SKM-1 treated with dmso at 0.1 percent for 144 hours (cell line): ENCODE measurements at regions not wholly inside any gene's neighbourhood (a gene's known extent, or its start where the extent isn't known, plus 50 kb on each side); places are given as distances from the start of the nearest gene placed in this dataset.

Source experiments
- DNase-seq: peaks from one replicate; lab custom pipeline; 2025; ENCODE audit not compliant: unreplicated experiment; lab: John Stamatoyannopoulos, UW

DNA sequence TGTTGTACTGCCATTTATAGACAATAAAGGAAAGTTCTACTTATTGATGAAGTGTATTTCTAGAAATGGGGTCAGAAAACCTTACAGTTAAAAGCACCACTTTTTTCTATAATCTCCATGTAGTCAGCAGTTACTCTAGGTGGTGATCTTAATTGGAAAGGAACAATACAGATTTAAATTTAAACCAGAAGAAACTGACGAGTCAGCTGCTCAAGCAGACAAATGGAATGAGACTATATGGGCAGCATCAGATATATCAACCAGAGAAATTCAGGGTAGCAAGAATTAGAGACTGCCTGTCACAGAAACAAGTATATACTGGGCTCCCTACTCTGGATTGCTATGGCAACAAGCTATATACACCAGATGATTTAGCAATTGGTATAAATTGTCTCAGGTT is 99.6 kb upstream of the SCG2 start:
- no peak for DNase-seq

DNA sequence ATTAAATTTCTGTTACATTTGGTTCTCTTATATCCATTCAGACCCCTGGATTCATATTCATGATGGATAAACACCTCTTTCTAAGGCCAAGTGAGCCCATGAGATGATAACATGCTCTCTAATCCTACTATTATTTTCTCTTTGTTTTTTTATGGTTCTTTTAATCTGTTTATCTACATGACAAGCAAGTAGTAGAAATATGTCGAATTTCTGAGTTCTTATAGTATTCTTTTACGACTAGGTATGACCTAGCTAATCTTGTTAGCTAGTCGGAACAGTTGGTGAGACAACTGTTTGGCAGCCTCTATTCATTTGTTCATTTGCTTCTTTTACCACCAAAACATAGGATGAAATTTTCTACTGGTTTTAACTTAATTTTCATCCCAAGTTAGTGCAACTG is 98.1 kb upstream of the SCG2 start:
- no peak for DNase-seq

DNA sequence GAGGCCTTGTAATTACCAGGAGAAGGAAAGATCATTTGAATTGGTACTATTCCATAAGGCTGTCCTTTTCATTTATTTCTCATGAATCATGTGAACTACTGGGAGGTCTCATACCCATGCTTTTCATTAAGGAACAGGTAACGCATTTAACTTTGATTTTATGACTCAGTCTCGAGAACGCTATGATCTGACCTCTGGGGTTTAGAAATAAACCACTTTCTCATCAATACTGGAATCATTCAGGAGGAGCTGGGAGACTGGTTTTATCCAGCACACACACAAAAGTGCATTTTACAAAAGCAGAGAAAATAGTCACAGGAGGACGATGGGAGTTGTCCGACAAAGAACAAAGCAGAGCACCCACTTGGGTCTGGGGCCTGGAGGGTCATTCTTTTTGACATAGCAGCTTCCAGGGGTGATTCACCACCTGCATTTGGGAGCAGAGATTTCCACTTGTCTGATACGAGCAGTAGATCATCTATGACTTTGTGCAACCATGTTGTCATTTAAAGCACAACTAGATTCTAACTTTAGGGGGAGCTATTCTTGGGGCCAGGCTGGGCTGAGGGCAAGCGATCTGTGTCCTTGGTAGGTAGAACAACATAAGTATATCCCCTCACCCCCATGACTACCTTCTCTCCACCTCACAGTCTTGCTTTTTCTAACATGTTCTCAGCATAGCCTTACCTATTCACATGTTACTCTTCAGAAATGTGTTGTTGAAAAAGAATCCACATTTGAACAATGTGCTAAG is 95.9 kb upstream of the SCG2 start:
- no peak for DNase-seq

DNA sequence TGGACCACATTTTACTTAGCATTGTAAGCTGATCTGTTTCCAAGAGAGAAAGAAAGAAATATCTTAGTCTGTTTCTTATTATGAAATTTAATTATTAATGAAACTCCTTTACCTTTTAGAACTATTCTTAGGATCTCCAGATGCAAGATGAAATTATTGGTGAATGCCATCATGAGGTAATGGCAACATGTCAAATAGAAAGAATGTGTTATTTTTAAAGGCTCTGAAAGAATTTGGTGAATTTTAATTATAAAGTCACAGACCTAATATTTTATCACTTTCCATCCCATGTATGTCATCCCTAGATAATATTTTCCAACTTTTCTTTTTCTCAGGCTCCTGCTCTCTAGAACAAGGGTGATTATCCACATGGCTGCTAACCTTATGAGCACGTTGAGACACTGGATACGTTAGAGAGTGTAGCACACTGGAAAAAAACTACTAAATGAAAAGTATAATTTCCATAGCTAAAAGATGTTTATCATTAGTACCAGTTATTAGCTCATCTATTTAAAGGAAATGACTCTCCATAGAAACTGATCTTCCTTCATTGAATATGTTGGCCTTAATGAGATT is 95.2 kb upstream of the SCG2 start:
- DNase-seq = no peak

DNA sequence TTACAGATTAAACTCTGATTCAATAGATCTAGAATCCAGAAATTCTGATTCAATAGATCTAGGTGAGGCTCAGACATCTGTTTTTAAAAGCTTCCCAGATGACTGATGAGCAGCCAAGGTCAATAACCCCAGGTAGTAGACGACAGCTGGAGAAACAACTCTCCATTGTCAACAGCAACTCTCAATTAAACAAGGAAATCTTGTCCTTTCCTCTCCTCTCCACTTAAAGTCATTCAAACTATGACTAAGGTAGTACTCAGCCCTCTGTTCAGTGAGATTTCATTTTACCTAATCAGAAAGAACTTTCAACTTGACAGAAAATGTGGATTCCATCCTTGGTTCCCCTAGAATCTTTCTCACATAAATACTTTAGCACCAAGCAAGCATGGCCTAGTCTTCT is 94.6 kb upstream of the SCG2 start:
- DNase-seq = no peak

DNA sequence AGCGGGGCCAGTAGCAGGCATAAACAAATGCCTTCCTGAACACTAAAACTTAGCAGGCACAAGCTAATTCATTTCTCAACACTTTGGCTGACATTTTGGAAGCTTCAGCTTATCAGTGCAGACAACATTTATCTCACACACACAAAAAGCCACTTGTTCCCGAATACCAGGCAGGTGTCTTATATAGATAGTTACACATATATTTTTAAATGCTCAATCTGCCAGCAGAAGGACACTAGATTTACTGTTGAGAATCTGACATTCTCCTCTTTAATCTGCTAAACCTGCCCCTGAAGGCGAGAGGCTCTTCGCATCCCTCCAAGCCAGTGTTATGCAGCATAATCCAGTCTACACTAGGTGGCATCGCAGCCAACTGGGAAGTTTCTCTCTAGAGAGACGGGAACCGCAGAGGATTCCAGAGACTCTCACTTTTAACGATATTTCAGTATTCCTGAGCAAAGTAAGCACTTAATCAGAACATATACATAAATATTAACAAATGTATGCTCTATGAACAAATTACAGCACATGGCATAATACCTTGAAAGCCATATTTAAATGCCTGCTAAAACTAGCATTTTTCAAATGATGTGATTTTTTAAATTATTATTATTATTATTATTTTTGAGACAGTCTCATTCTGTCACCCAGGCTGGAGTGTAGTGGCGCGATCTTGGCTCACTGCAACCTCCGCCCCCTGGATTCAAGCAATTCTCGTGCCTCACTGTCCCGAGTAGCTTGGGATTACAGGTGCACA is 90.2 kb upstream of the SCG2 start:
- DNase-seq = no peak

DNA sequence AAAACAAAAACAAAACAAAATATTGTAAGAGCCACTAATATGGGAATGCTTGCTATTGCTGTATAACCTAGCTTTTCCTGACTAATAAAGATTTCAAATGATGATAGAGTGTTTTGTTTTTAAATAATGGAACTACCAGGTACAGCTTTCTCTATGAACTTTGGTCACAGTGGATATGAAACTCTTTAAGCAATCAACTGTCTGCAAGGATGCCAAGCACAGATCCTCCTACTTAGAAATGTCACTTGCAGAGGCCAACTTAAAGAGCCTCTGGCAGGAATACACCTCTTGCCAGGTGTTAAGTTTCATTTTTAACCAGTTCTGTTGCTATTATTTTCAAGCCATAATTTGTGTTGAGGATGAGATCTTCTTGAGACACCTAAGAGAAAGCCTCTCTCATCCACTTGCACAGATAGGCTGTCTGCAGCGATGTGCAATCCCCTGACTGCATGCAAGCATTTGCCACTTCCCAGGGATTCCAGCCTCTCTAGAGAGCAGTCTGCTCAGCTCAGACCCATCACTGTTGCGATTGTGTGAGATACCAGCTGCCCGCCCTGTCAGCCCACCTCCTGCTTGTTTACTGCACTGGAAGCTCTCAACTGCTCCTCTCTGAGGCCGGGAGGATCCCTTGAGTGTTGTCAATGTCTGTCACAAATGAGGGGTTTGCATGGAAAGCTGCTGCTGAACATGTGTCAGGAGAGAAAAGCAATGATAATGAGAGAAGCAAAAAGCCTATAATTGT is 86.1 kb upstream of the SCG2 start:
- DNase-seq = no peak

DNA sequence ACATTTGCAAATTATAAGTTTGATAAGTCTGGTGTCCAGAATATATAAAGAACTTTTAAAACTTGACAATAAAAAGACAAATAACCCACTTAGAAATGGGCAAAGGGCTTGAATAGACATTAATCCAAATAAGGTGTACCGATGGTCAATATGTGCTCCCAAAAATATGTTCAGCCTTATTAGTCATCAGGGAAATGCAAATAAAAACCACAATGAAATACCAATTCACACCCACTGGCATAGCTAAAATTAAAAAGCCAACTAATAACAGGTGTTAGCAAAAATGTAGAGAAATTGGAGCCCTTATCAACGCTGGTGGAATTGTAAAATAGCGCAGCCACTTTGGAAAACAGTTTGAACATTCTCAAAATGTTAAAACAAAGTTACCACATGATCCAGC is 79.0 kb upstream of the SCG2 start:
- DNase-seq = no peak

DNA sequence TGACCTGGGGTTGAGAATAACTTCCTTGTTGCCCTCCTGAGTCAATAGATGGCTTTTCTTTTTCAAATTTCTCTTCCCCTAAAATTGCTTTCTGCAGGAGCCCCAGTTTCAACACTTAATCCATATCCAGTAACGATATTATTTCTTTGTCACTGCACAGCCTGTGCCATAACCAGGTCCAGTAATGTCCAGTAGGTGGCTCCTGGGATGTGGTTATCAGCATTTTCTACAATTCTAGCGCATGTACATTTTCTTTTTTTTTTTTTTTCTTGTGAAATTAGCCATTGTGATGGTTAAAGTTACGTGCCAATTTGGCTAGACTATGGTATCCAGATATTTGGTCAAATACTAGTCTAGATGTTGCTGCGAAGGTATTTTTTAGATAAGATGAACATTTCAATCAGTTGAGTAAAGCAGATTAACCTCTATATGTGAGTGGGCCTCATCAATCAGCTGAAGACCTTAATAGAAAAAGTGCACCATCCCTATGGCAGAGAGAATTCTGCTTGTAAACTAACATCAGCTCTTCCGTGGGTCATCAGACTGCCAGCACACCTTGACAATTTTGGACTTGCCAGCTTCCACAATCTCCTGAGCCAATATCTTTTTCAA is 72.9 kb upstream of the SCG2 start:
- no peak for DNase-seq

DNA sequence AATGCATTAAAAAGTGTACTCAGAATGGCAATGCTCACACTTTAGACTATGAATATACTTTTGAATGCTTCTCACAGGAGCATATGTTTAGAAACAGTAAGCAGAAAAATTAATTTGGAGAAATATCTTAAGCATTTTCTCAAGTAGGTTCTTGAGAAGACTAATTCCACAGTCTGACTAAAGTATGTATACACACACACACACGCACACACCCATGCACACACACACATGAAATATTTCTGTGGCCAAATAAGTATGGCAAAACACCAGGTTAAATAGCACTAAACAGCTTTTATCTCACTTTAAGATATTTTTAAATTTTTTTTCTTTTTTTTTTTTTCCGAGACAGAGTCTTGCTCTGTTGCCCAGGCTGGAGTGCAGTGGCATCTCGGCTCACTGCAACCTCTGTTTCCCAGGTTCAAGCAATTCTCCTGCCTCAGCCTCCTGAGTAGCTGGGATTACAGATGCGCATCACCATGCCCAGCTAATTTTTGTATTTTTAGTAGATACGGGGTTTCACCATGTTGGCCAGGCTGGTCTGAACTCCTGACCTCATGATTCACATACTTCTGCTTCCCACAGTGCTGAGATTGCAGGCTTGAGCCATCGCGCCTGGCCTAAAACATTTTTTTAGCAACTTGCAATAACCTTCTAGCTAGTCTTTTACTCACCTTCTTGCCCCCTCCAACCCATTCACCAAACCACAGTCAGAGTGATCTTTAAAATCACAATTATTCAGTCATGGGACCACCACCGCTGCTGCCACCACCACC is 67.5 kb upstream of the SCG2 start:
- DNase-seq = peak; percentile 54

DNA sequence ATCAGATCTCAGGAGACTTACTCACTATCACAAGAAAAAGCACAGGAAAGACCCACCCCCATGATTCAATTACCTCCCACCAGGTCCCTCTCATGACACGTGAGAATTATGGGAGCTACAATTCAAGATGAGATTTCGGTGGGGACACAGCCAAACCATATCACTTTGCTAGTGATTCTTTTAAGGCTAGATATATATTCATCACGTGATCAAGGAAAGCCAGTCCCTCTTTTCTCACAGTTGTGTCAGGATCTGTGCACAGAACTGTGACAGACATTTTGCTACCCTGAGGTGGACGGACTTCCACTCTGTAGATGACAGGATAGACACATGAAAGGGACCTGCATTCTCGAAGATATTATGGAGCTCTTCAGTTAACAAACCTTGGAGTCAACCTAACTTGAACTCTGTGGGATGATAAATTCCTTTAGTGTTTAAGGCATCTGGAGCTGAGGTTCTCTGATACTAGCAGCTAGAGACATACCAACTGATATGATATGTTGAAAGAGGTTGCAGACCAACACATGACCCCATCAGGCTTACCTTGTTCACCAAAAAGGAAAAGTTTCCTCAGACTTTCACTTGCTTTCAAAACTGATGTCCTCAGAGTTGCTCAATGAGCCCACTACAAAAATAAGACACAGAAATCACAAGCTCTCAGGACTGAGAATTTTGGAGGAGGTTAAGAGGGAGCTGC is 66.3 kb upstream of the SCG2 start:
- DNase-seq = peak; percentile 52

DNA sequence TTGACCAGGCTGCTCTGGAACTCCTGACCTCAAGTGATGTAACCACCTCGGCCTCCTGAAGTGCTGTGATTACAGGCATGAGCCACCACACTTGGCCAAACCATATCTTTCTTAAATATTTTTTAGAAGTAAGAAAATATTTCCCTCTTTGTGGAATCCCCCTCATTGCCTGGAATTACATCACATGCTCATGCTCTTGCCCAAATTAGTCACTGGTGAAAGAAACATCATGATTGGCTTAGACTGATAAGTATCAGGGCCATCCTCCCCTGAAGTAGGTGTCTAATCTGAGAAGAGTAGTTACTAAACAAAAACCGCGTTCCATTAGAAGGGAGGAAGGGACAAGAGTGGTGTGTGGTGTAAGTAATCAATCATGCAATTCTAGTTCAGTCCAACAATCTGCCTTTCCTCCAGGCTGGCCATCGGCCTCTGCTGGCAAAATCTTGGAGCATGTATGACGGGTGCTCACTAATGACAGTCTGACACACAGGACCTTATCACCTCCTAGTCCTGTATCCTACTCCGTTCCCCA is 52.3 kb upstream of the SCG2 start:
- no peak for DNase-seq

DNA sequence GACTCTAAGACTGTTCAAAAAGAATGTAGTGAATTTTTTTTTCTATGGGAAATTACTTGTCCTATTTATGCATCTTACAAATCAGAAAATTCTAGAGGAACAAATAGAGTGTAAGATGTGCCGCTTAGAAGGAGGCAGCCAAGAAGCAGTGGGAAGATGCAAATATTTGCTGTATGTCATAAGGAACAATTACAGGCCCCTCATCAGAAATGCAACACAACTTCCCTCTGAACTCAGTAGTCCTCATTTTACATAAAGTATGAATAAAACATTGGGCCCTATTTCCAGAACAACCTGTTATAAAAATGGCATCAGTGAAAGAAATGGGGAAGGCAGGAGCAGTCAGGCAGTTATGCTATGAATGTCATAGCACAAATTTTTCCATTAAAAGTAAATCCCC is 50.7 kb upstream of the SCG2 start:
- DNase-seq = no peak

DNA sequence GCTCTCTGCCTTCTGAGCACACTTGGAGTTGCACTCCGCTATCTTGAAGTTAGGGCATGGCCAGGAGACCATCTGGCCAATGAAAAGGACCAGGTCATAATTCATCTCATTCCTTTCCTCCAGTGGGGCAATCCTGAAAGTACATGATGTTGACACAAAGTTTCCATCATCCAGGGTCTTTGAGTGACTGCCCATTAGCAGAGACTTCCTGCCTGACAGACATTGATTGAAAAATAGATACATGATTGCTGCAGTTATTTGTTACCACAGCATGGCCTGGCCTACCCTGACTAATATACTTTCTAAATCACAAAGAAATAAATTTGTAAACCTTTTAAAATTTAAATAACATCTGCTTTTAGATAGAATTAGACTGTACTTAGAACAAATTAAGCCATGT is 50.0 kb upstream of the SCG2 start:
- DNase-seq = no peak
